H1 (cell line): ENCODE measurements at regions not wholly inside any gene's neighbourhood (a gene's known extent, or its start where the extent isn't known, plus 50 kb on each side); places are given as distances from the start of the nearest gene placed in this dataset.

Experiments used
- CTCF ChIA-PET: fragments of 300-600 bp; sonication (Branson Sonifier 250); formaldehyde crosslinking; loops from one replicate; lab custom pipeline; 2021; ENCODE audit not compliant: partially characterized antibody; lab: Charles Lee
- POLR2A ChIA-PET: fragments of 300-600 bp; sonication (Branson Sonifier 250); formaldehyde crosslinking; loops from one replicate; lab custom pipeline; 2021; ENCODE audit warnings: inconsistent platforms; ENCODE audit not compliant: partially characterized antibody; lab: Charles Lee
- DNase-seq, 2 experiments: peaks; one replicate each; pipeline versions ENCODE4 v3.0.0 to v3.0.0-alpha.2; 2010 to 2022; ENCODE audit warnings: low spot score in 2 of 2, low read depth in 1 of 2, mixed read lengths in 1 of 2
- FAIRE-seq: peaks from 2 replicates; lab custom pipeline; 2011; peaks lifted over from hg19 to GRCh38; lab: Jason Lieb, UNC
- H2AFZ ChIP-seq: 2 replicates; pipeline ENCODE4 v1.8.1; 2012; ENCODE audit warnings: low read length, inconsistent platforms
- H2AK5ac ChIP-seq: 2 replicates; pipeline ENCODE4 v1.6.1; 2013; ENCODE audit warnings: low read depth, low read length
- H2BK120ac ChIP-seq: replicated peaks from 2 replicates; pipeline ENCODE3; 2013; ENCODE audit warnings: low read depth, low read length, inconsistent platforms
- H2BK12ac ChIP-seq: 2 replicates; pipeline ENCODE4 v1.6.1; 2013; ENCODE audit warnings: low read depth, low read length
- H2BK15ac ChIP-seq: 2 replicates; pipeline ENCODE4 v1.6.1; 2013; ENCODE audit warnings: low read length
- H2BK20ac ChIP-seq: 2 replicates; pipeline ENCODE4 v1.6.1; 2013; ENCODE audit warnings: low read length
- H2BK5ac ChIP-seq: 2 replicates; pipeline ENCODE4 v1.6.1; 2013; ENCODE audit warnings: low read depth, low read length
- H3K14ac ChIP-seq: 2 replicates; pipeline ENCODE4 v1.6.1; 2013; ENCODE audit warnings: inconsistent platforms; ENCODE audit not compliant: insufficient read length
- H3K18ac ChIP-seq: 2 replicates; pipeline ENCODE4 v1.6.1; 2013; ENCODE audit warnings: low read length; ENCODE audit errors: extremely low read depth
- H3K23ac ChIP-seq: 2 replicates; pipeline ENCODE4 v1.6.1; 2013; ENCODE audit warnings: inconsistent platforms; ENCODE audit not compliant: insufficient read length
- H3K23me2 ChIP-seq: 2 replicates; pipeline ENCODE4 v1.6.1; 2013; ENCODE audit warnings: low read depth, low read length
- H3K27ac ChIP-seq: 2 replicates; pipeline ENCODE4 v1.6.1; 2011; ENCODE audit warnings: low read depth, low read length, inconsistent platforms
- H3K27me3 ChIP-seq, 4 experiments: replicated peaks in 1 of 4; 1 replicate in 1 of 4; 2 replicates in 3 of 4; pipeline versions ENCODE4 v1.6.1 to v1.8.1; 2011 to 2013; ENCODE audit warnings: low read length in 3 of 4, mild to moderate bottlenecking in 3 of 4, inconsistent platforms in 2 of 4, mixed read lengths in 2 of 4, moderate library complexity in 1 of 4; ENCODE audit not compliant: control insufficient read depth in 3 of 4, insufficient read depth in 3 of 4; ENCODE audit errors: extremely low read depth in 1 of 4
- H3K36me3 ChIP-seq, 4 experiments: 2 replicates each; pipeline versions ENCODE4 v1.6.1 to v1.8.1; 2011 to 2013; ENCODE audit warnings: mild to moderate bottlenecking in 4 of 4, low read length in 3 of 4, moderate library complexity in 2 of 4, control low read depth in 1 of 4, inconsistent platforms in 1 of 4; ENCODE audit not compliant: insufficient read depth in 4 of 4, control insufficient read depth in 2 of 4
- H3K4ac ChIP-seq: replicated peaks from 2 replicates; pipeline ENCODE3; 2013; ENCODE audit warnings: low read length, low read depth, mixed read lengths, inconsistent platforms; ENCODE audit not compliant: insufficient read length
- H3K4me1 ChIP-seq, 4 experiments: replicated peaks in 1 of 4; 1 replicate in 1 of 4; 2 replicates in 3 of 4; pipeline versions ENCODE4 v1.6.1 to v1.8.1; 2011 to 2013; ENCODE audit warnings: low read length in 3 of 4, inconsistent platforms in 2 of 4, mixed read lengths in 1 of 4; ENCODE audit not compliant: insufficient read depth in 4 of 4, control insufficient read depth in 3 of 4
- H3K4me2 ChIP-seq, 2 experiments: 2 replicates each; pipeline versions ENCODE4 v1.6.1 to v1.8.1; 2011 to 2013; ENCODE audit warnings: low read depth in 2 of 2, low read length in 2 of 2, control low read depth in 1 of 2, inconsistent platforms in 1 of 2, mild to moderate bottlenecking in 1 of 2; ENCODE audit not compliant: insufficient read depth in 1 of 2
- H3K4me3 ChIP-seq, 4 experiments: fragments of 200-600, 300-600 bp in 1 of 4; sonication (generic), shearing (Covaris generic), sonication (Bioruptor Twin) in 1 of 4; 2 replicates each; pipeline versions ENCODE4 v1.5.1 to v1.8.1; 2011 to 2016; ENCODE audit warnings: low read length in 4 of 4, low read depth in 3 of 4, control low read depth in 2 of 4, inconsistent platforms in 2 of 4, mild to moderate bottlenecking in 2 of 4, mixed read lengths in 1 of 4, moderate library complexity in 1 of 4; ENCODE audit not compliant: insufficient read depth in 2 of 4; ENCODE audit errors: extremely low read depth in 1 of 4
- H3K56ac ChIP-seq: replicated peaks from 2 replicates; pipeline ENCODE3; 2013; ENCODE audit warnings: low read depth, mild to moderate bottlenecking, mixed read lengths, low read length, inconsistent platforms; ENCODE audit not compliant: insufficient read length
- H3K79me1 ChIP-seq: 2 replicates; pipeline ENCODE4 v1.6.1; 2013; ENCODE audit warnings: low read depth, low read length, control low read depth
- H3K79me2 ChIP-seq, 2 experiments: 2 replicates each; pipeline versions ENCODE4 v1.6.1 to v1.8.1; 2012 to 2013; ENCODE audit warnings: low read length in 2 of 2, mild to moderate bottlenecking in 2 of 2, inconsistent platforms in 1 of 2; ENCODE audit not compliant: insufficient read depth in 2 of 2, control insufficient read depth in 1 of 2
- H3K9ac ChIP-seq, 4 experiments: replicated peaks in 1 of 4; 1 replicate in 1 of 4; 2 replicates in 3 of 4; pipeline versions ENCODE4 v1.6.1 to v1.8.1; 2011 to 2013; ENCODE audit warnings: low read depth in 3 of 4, low read length in 3 of 4, control low read depth in 2 of 4, mild to moderate bottlenecking in 2 of 4, moderate library complexity in 2 of 4, inconsistent platforms in 1 of 4; ENCODE audit errors: extremely low read depth in 1 of 4
- H3K9me3 ChIP-seq, 2 experiments: 2 replicates each; pipeline versions ENCODE4 v1.6.1 to v1.8.1; 2012 to 2013; ENCODE audit warnings: mild to moderate bottlenecking in 2 of 2, moderate library complexity in 2 of 2, control low read depth in 1 of 2, inconsistent platforms in 1 of 2, low read depth in 1 of 2, low read length in 1 of 2, mixed read lengths in 1 of 2; ENCODE audit not compliant: insufficient read depth in 2 of 2
- H4K20me1 ChIP-seq, 2 experiments: replicated peaks in 1 of 2; 2 replicates each; pipeline versions ENCODE3 to v1.8.1; 2011 to 2013; ENCODE audit warnings: inconsistent platforms in 2 of 2, low read length in 2 of 2, mild to moderate bottlenecking in 1 of 2; ENCODE audit not compliant: insufficient read depth in 2 of 2, control insufficient read depth in 1 of 2
- H4K5ac ChIP-seq: 2 replicates; pipeline ENCODE4 v1.6.1; 2013; ENCODE audit warnings: low read length, low read depth, mixed read lengths, inconsistent platforms; ENCODE audit not compliant: insufficient read length
- H4K8ac ChIP-seq: 2 replicates; pipeline ENCODE4 v1.8.0; 2013; ENCODE audit warnings: mild to moderate bottlenecking, moderate library complexity, low read length, inconsistent platforms; ENCODE audit not compliant: insufficient read depth; ENCODE audit errors: extremely low read depth
- H4K91ac ChIP-seq: replicated peaks from 2 replicates; pipeline ENCODE3; 2013; ENCODE audit warnings: low read length, mixed read lengths, inconsistent platforms; ENCODE audit not compliant: insufficient read length
- BACH1 ChIP-seq: IDR thresholded peaks from 2 replicates; pipeline ENCODE4 v1.6.1; 2012; ENCODE audit warnings: low read length, improper control_type of control experiment
- CEBPB ChIP-seq: IDR thresholded peaks from 2 replicates; pipeline ENCODE4 v1.6.1; 2012; ENCODE audit warnings: low read depth, low read length
- CTBP2 ChIP-seq: IDR thresholded peaks from 2 replicates; pipeline ENCODE4 v1.7.0; 2011; ENCODE audit warnings: borderline replicate concordance, mild to moderate bottlenecking, moderate library complexity, mixed read lengths, low read length; ENCODE audit not compliant: insufficient read depth, insufficient read length
- EGR1 ChIP-seq: IDR thresholded peaks from 2 replicates; pipeline ENCODE4 v1.6.1; 2011; ENCODE audit warnings: low read depth, low read length, borderline replicate concordance
- GTF2F1 ChIP-seq: IDR thresholded peaks from 2 replicates; pipeline ENCODE4 v1.6.1; 2012; ENCODE audit warnings: low read depth, low read length, improper control_type of control experiment, borderline replicate concordance
- JUND ChIP-seq: IDR thresholded peaks from 2 replicates; pipeline ENCODE4 v1.6.1; 2011; ENCODE audit warnings: mild to moderate bottlenecking, improper control_type of control experiment, low read length
- MAFK ChIP-seq: IDR thresholded peaks from 2 replicates; pipeline ENCODE4 v1.6.1; 2012; ENCODE audit warnings: low read depth, mild to moderate bottlenecking, improper control_type of control experiment, low read length
- NANOG ChIP-seq: IDR thresholded peaks from 2 replicates; pipeline ENCODE4 v1.6.1; 2011; ENCODE audit warnings: low read length, low read depth, mild to moderate bottlenecking, inconsistent platforms; ENCODE audit not compliant: insufficient read depth, poor library complexity, severe bottlenecking
- NRF1 ChIP-seq: IDR thresholded peaks from 2 replicates; pipeline ENCODE4 v1.6.1; 2011; ENCODE audit warnings: mild to moderate bottlenecking, low read depth, low read length, improper control_type of control experiment
- POLR2A ChIP-seq, 2 experiments: IDR thresholded peaks; 1 replicate in 1 of 2; 2 replicates in 1 of 2; pipeline ENCODE4 v1.6.1; 2011; ENCODE audit warnings: low read depth in 2 of 2, low read length in 2 of 2, mild to moderate bottlenecking in 2 of 2; ENCODE audit errors: control extremely low read depth in 1 of 2
- POU5F1 ChIP-seq: IDR thresholded peaks from 2 replicates; pipeline ENCODE4 v1.6.1; 2011; ENCODE audit warnings: low read depth, mild to moderate bottlenecking, low read length, moderate library complexity
- RAD21 ChIP-seq, 2 experiments: IDR thresholded peaks in 1 of 2; conservative IDR thresholded peaks in 1 of 2; 2 replicates each; pipeline ENCODE4 v1.6.1; 2011; ENCODE audit warnings: low read depth in 2 of 2, low read length in 2 of 2, improper control_type of control experiment in 1 of 2, inconsistent platforms in 1 of 2, mild to moderate bottlenecking in 1 of 2, moderate library complexity in 1 of 2
- SAP30 ChIP-seq: fragments of 300-600 bp; sonication (generic); IDR thresholded peaks from 2 replicates; pipeline ENCODE4 v1.7.1; 2012; ENCODE audit warnings: low read length, moderate library complexity, mild to moderate bottlenecking, inconsistent platforms; ENCODE audit not compliant: insufficient read depth, insufficient replicate concordance
- TCF12 ChIP-seq: IDR thresholded peaks from 2 replicates; pipeline ENCODE4 v1.6.1; 2011; ENCODE audit warnings: low read depth, mild to moderate bottlenecking, low read length
- TEAD4 ChIP-seq: IDR thresholded peaks from 2 replicates; pipeline ENCODE4 v1.6.1; 2012; ENCODE audit warnings: low read depth, low read length, inconsistent platforms, mixed read lengths
- WGBS, 2 experiments: shearing (Covaris generic) in 1 of 2; methylation state at CpG; one replicate each; pipeline versions ENCODE4 v1.1.6 to v1.1.7; 2013 to 2015; ENCODE audit warnings: low lambda C conversion rate in 2 of 2, mixed read lengths in 2 of 2, inconsistent platforms in 1 of 2, low coverage in 1 of 2, missing lambda C conversion rate in 1 of 2; ENCODE audit not compliant: insufficient replicate concordance in 2 of 2, insufficient coverage in 1 of 2, insufficient read length in 1 of 2; ENCODE audit errors: extremely low coverage in 1 of 2, missing lambda C conversion rate in 1 of 2; 5-methylcytosine and 5-hydroxymethylcytosine counted together

- H3K4ac ChIP-seq: no peak overlapping the region
- H3K79me1 ChIP-seq: no peaks in the 10 kb centered on the region
- H3K4me2 ChIP-seq: no peak overlapping the region
- no peak overlapping the region for H3K23ac ChIP-seq
- H3K4me1 ChIP-seq: no peaks in the 10 kb centered on the region
- no peak overlapping the region for H3K4me3 ChIP-seq
- no peaks in the 10 kb centered on the region for H3K36me3 ChIP-seq
- no peak overlapping the region for H2AFZ ChIP-seq
- H3K27ac ChIP-seq: no peak overlapping the region
- H2BK15ac ChIP-seq: no peak overlapping the region
- no peak overlapping the region for H4K8ac ChIP-seq
- no peaks in the 10 kb centered on the region for H4K20me1 ChIP-seq
- no peak overlapping the region for H3K18ac ChIP-seq
- H3K79me2 ChIP-seq: no peaks in the 10 kb centered on the region
- no peak for FAIRE-seq
- H3K56ac ChIP-seq: no peak overlapping the region
- H2AK5ac ChIP-seq: no peak overlapping the region
- no peak overlapping the region for H2BK5ac ChIP-seq
- no peak overlapping the region for H3K9ac ChIP-seq
- H2BK120ac ChIP-seq: no peak overlapping the region
- no peak overlapping the region for H2BK20ac ChIP-seq
- no peak overlapping the region for H4K5ac ChIP-seq
- H3K23me2 ChIP-seq: no peaks in the 10 kb centered on the region
- no peak overlapping the region for H4K91ac ChIP-seq
- no peak overlapping the region for H3K14ac ChIP-seq
- DNase-seq: no peak
- WGBS, 2 experiments: 92% methylated on average over 2 of the region's 2 CpGs; no CpG with 5 or more reads in 1 of the 2 experiments
- POLR2A ChIA-PET: no interaction called here
- TF ChIP-seq TCF12: no peak
- no peak for TF ChIP-seq JUND
- TF ChIP-seq POLR2A (IDR thresholded peaks at IDR 0.05; ENCODE audit: control extremely low read depth in 1 of 2, low read depth in 2 of 2, low read length in 2 of 2): no peak
- no peak for TF ChIP-seq CEBPB
- TF ChIP-seq RAD21 (IDR thresholded peaks at IDR 0.05 in 1 of 2, conservative IDR thresholded peaks at IDR 0.05 in 1 of 2; ENCODE audit: low read depth in 2 of 2, low read length in 2 of 2): no peak
- TF ChIP-seq BACH1: no peak
- no peak for TF ChIP-seq POU5F1
- TF ChIP-seq NANOG: no peak
- no peak for TF ChIP-seq MAFK
- no peak for TF ChIP-seq TEAD4
- no peak for TF ChIP-seq NRF1
- no peak for TF ChIP-seq CTBP2
- TF ChIP-seq EGR1: no peak
- TF ChIP-seq GTF2F1: no peak
- no peak for TF ChIP-seq SAP30
- TF ChIP-seq, all 59 proteins: peak for 0
- Histone ChIP-seq H2BK12ac (no peak overlapping the region), H3K27me3 (no peaks in the 10 kb centered on the region), H3K9me3 (no peaks in the 10 kb centered on the region)
- CTCF ChIA-PET: no interaction called here
Observed at GRCh38 chrX:150036181-150036580, 97.9 kb upstream of the EOLA2 start.
